ENCODE measurements at regions not wholly inside any gene's neighbourhood (a gene's known extent, or its start where the extent isn't known, plus 50 kb on each side); places are given as distances from the start of the nearest gene placed in this dataset.

DNA sequence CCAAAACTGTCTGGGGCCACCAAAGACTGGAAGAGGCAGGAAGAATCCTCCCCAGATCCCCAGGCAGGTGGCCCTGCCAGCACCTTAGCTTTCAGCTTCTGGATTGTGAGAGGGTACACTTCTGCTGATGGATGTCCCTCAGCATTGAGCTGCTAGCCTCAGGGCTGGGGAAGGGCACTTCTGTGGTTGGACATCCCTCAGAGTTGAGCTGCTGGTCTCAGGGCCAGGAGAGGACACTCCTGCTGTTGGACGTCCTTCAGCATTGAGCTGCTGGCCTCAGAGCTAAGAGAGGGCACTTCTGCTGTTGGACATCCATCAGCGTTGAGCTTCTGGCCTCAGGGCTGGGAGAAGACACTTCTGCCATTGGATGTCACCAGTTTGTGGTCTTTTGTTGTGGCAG lies 83.8 kb upstream of the FCN1 start:
- no peak overlapping the region for H3K4me3 ChIP-seq
- TF ChIP-seq, protein P1, sequence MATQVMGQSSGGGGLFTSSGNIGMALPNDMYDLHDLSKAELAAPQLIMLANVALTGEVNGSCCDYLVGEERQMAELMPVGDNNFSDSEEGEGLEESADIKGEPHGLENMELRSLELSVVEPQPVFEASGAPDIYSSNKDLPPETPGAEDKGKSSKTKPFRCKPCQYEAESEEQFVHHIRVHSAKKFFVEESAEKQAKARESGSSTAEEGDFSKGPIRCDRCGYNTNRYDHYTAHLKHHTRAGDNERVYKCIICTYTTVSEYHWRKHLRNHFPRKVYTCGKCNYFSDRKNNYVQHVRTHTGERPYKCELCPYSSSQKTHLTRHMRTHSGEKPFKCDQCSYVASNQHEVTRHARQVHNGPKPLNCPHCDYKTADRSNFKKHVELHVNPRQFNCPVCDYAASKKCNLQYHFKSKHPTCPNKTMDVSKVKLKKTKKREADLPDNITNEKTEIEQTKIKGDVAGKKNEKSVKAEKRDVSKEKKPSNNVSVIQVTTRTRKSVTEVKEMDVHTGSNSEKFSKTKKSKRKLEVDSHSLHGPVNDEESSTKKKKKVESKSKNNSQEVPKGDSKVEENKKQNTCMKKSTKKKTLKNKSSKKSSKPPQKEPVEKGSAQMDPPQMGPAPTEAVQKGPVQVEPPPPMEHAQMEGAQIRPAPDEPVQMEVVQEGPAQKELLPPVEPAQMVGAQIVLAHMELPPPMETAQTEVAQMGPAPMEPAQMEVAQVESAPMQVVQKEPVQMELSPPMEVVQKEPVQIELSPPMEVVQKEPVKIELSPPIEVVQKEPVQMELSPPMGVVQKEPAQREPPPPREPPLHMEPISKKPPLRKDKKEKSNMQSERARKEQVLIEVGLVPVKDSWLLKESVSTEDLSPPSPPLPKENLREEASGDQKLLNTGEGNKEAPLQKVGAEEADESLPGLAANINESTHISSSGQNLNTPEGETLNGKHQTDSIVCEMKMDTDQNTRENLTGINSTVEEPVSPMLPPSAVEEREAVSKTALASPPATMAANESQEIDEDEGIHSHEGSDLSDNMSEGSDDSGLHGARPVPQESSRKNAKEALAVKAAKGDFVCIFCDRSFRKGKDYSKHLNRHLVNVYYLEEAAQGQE (IDR thresholded peaks at IDR 0.05): no peak
- TF ChIP-seq CBX8 (IDR thresholded peaks at IDR 0.05): no peak
- TF ChIP-seq, protein P2, sequence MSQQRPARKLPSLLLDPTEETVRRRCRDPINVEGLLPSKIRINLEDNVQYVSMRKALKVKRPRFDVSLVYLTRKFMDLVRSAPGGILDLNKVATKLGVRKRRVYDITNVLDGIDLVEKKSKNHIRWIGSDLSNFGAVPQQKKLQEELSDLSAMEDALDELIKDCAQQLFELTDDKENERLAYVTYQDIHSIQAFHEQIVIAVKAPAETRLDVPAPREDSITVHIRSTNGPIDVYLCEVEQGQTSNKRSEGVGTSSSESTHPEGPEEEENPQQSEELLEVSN (IDR thresholded peaks at IDR 0.05; ENCODE audit: borderline replicate concordance, low read depth): no peak
- TF ChIP-seq RARB (CRISPR knock-in tag; IDR thresholded peaks at IDR 0.05): no peak
- no peak for TF ChIP-seq CEBPB (IDR thresholded peaks at IDR 0.05)
- TF ChIP-seq POLR2A (IDR thresholded peaks at IDR 0.05; ENCODE audit: low read length): no peak
- TF ChIP-seq NFE2L2 (conservative IDR thresholded peaks at IDR 0.05; ENCODE audit: low read length): no peak
- no peak for TF ChIP-seq HOXB13 (CRISPR knock-in tag; IDR thresholded peaks at IDR 0.05; ENCODE audit: low read depth)
- no peak for TF ChIP-seq JUN (IDR thresholded peaks at IDR 0.05)
- TF ChIP-seq SREBF2 (IDR thresholded peaks at IDR 0.05): no peak
- TF ChIP-seq, protein P3, sequence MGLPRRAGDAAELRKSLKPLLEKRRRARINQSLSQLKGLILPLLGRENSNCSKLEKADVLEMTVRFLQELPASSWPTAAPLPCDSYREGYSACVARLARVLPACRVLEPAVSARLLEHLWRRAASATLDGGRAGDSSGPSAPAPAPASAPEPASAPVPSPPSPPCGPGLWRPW (IDR thresholded peaks at IDR 0.05): no peak
- TF ChIP-seq, protein P4, sequence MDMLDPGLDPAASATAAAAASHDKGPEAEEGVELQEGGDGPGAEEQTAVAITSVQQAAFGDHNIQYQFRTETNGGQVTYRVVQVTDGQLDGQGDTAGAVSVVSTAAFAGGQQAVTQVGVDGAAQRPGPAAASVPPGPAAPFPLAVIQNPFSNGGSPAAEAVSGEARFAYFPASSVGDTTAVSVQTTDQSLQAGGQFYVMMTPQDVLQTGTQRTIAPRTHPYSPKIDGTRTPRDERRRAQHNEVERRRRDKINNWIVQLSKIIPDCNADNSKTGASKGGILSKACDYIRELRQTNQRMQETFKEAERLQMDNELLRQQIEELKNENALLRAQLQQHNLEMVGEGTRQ (IDR thresholded peaks at IDR 0.05): no peak
- TF ChIP-seq, protein P5, sequence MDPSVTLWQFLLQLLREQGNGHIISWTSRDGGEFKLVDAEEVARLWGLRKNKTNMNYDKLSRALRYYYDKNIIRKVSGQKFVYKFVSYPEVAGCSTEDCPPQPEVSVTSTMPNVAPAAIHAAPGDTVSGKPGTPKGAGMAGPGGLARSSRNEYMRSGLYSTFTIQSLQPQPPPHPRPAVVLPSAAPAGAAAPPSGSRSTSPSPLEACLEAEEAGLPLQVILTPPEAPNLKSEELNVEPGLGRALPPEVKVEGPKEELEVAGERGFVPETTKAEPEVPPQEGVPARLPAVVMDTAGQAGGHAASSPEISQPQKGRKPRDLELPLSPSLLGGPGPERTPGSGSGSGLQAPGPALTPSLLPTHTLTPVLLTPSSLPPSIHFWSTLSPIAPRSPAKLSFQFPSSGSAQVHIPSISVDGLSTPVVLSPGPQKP (IDR thresholded peaks at IDR 0.05; ENCODE audit: low read depth, low read length): no peak
- no peak for TF ChIP-seq EHF (CRISPR knock-in tag; IDR thresholded peaks at IDR 0.05)
- TF ChIP-seq RCOR1 (IDR thresholded peaks at IDR 0.05; ENCODE audit: low read depth, low read length): no peak
- no peak for TF ChIP-seq EHMT2 (IDR thresholded peaks at IDR 0.05; ENCODE audit: low read depth)
- TF ChIP-seq MYC (IDR thresholded peaks at IDR 0.05; ENCODE audit: borderline replicate concordance, low read length): no peak
- TF ChIP-seq, protein P6, sequence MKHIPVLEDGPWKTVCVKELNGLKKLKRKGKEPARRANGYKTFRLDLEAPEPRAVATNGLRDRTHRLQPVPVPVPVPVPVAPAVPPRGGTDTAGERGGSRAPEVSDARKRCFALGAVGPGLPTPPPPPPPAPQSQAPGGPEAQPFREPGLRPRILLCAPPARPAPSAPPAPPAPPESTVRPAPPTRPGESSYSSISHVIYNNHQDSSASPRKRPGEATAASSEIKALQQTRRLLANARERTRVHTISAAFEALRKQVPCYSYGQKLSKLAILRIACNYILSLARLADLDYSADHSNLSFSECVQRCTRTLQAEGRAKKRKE (CRISPR knock-in tag; IDR thresholded peaks at IDR 0.05; ENCODE audit: low read depth): no peak
- TF ChIP-seq TFCP2L1 (CRISPR knock-in tag; IDR thresholded peaks at IDR 0.05): no peak
- no peak for TF ChIP-seq ZC3H11A (IDR thresholded peaks at IDR 0.05)
- ChIA-PET POLR2A (no interaction called here), CTCF (interaction anchor here (2.5 kb wide), 1 partner anchor 411 kb away, joined by 7 read pairs; no protein-coding TSS in a partner anchor)
- DNase-seq (ENCODE audit: low read depth in 1 of 2, low spot score in 1 of 2) (no peak), ATAC-seq (no peak), FAIRE-seq (no peak)
- H3K27ac ChIP-seq: no peak overlapping the region
- 0% methylated on average over 2 of the region's 2 CpGs for WGBS (ENCODE audit: missing lambda C conversion rate)
- H3K4me2 ChIP-seq: no peak overlapping the region
- peaks cover 52% of the 10 kb centered on the region for H3K9me3 ChIP-seq
- no peaks in the 10 kb centered on the region for H3K4me1 ChIP-seq

DNA sequence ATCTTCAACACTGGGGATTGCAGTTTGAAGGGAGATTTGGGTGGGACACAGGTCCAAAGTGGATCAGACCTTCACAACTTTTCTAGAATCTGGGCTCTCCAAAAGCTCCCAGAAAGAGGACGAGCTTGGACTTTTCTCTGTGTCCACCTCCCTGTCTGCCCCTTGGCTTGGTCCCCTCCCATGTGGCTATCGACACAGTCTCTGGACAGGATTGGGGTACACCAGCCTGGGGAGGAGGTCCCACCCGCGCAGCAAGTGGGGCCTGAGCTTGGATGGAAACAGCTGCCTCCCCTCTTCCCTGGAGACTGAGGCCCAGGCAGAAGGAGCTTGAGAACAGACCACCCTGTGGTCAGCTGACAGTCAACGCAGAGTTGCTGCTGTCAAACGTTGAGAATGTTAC lies 84.6 kb upstream of the FCN1 start:
- 2% methylated on average over 5 of the region's 6 CpGs for WGBS (ENCODE audit: missing lambda C conversion rate)
- POLR2A ChIA-PET: no interaction called here
- CTCF ChIA-PET: no interaction called here
- Histone ChIP-seq H3K4me3 (no peak overlapping the region), H3K4me1 (no peaks in the 10 kb centered on the region), H3K9me3 (peaks cover 52% of the 10 kb centered on the region), H3K4me2 (no peak overlapping the region), H3K27ac (no peak overlapping the region)
- no peak for TF ChIP-seq HOXB13 (CRISPR knock-in tag; IDR thresholded peaks at IDR 0.05; ENCODE audit: low read depth)
- TF ChIP-seq RARB (CRISPR knock-in tag; IDR thresholded peaks at IDR 0.05): no peak
- ATAC-seq (no peak), FAIRE-seq (no peak), DNase-seq (ENCODE audit: low read depth in 1 of 2, low spot score in 1 of 2) (no peak)

Data from A549 (cell line).